ENCODE measurements at regions not wholly inside any gene's neighbourhood (a gene's known extent, or its start where the extent isn't known, plus 50 kb on each side); places are given as distances from the start of the nearest gene placed in this dataset.

GRCh38 chr12:92630968-92631367 lies 71.8 kb upstream of the PLEKHG7 start:
- TF ChIP-seq POLR2AphosphoS5 (IDR thresholded peaks at IDR 0.05; ENCODE audit: borderline replicate concordance, low read depth, low read length) (no peak), FOXP2 (optimal IDR thresholded peaks at IDR 0.05; ENCODE audit: control extremely low read depth, extremely low read length, insufficient read depth) (no peak)
